ENCODE measurements at regions not wholly inside any gene's neighbourhood (a gene's known extent, or its start where the extent isn't known, plus 50 kb on each side); places are given as distances from the start of the nearest gene placed in this dataset.

- no peak overlapping the region for H3K27ac ChIP-seq
- no peak for DNase-seq
- ATAC-seq = no peak
- no peak for TF ChIP-seq POLR2A (IDR thresholded peaks at IDR 0.05)
- no peak for TF ChIP-seq CTCF (IDR thresholded peaks at IDR 0.05 in 4 of 5, conservative IDR thresholded peaks at IDR 0.05 in 1 of 5)
- in situ Hi-C loops (cut with MboI; ENCODE audit: low sequenced_read_pairs in 4 of 4) = no loop called here
- no peaks in the 10 kb centered on the region for H3K27me3 ChIP-seq
- intact Hi-C loops (cut with DNase I; ENCODE audit: low total_unique reads) = no loop called here
- no peak overlapping the region for H3K4me3 ChIP-seq
- no peaks in the 10 kb centered on the region for H3K4me1 ChIP-seq
- no peaks in the 10 kb centered on the region for H3K36me3 ChIP-seq
- no peaks in the 10 kb centered on the region for H3K9me3 ChIP-seq
Measured at GRCh38 chr3:174417573-174417972, 441.6 kb upstream of the NAALADL2 start.

- no peak for DNase-seq
- no peak for ATAC-seq
- in situ Hi-C loops (cut with MboI; ENCODE audit: low sequenced_read_pairs in 4 of 4) (no loop called here), intact Hi-C loops (cut with DNase I; ENCODE audit: low total_unique reads) (no loop called here)
- Histone ChIP-seq H3K9me3 (no peaks in the 10 kb centered on the region), H3K27ac (no peak overlapping the region), H3K4me3 (no peak overlapping the region), H3K27me3 (no peaks in the 10 kb centered on the region), H3K36me3 (no peaks in the 10 kb centered on the region), H3K4me1 (no peaks in the 10 kb centered on the region)
- no peak for TF ChIP-seq POLR2A (IDR thresholded peaks at IDR 0.05)
- TF ChIP-seq CTCF (IDR thresholded peaks at IDR 0.05 in 4 of 5, conservative IDR thresholded peaks at IDR 0.05 in 1 of 5) = no peak
Measured at GRCh38 chr3:174419216-174419615, 439.9 kb upstream of the NAALADL2 start.

- DNase-seq (no peak), ATAC-seq (no peak)
- intact Hi-C loops (cut with DNase I; ENCODE audit: low total_unique reads) (no loop called here), in situ Hi-C loops (cut with MboI; ENCODE audit: low sequenced_read_pairs in 4 of 4) (no loop called here)
- no peaks in the 10 kb centered on the region for H3K4me1 ChIP-seq
- no peaks in the 10 kb centered on the region for H3K27me3 ChIP-seq
- H3K9me3 ChIP-seq = no peaks in the 10 kb centered on the region
- H3K27ac ChIP-seq = no peak overlapping the region
- no peaks in the 10 kb centered on the region for H3K36me3 ChIP-seq
- no peak for TF ChIP-seq CTCF (IDR thresholded peaks at IDR 0.05 in 4 of 5, conservative IDR thresholded peaks at IDR 0.05 in 1 of 5)
- H3K4me3 ChIP-seq = no peak overlapping the region
Measured at GRCh38 chr3:174423936-174424335, 435.2 kb upstream of the NAALADL2 start.

GRCh38 chr3:174424656-174425055 is 434.5 kb upstream of the NAALADL2 start:
- Histone ChIP-seq H3K4me3 (no peak overlapping the region), H3K36me3 (no peaks in the 10 kb centered on the region), H3K27me3 (no peaks in the 10 kb centered on the region), H3K9me3 (no peaks in the 10 kb centered on the region), H3K4me1 (no peaks in the 10 kb centered on the region), H3K27ac (no peak overlapping the region)
- ATAC-seq = no peak
- no peak for TF ChIP-seq POLR2A (IDR thresholded peaks at IDR 0.05)
- TF ChIP-seq CTCF (IDR thresholded peaks at IDR 0.05 in 4 of 5, conservative IDR thresholded peaks at IDR 0.05 in 1 of 5) = no peak
- intact Hi-C loops (cut with DNase I; ENCODE audit: low total_unique reads) = no loop called here
- in situ Hi-C loops (cut with MboI; ENCODE audit: low sequenced_read_pairs in 4 of 4) = no loop called here
- DNase-seq = no peak

- no peak overlapping the region for H3K4me3 ChIP-seq
- H3K36me3 ChIP-seq = no peaks in the 10 kb centered on the region
- intact Hi-C loops (cut with DNase I; ENCODE audit: low total_unique reads) (no loop called here), in situ Hi-C loops (cut with MboI; ENCODE audit: low sequenced_read_pairs in 4 of 4) (no loop called here)
- DNase-seq (no peak), ATAC-seq (no peak)
- H3K9me3 ChIP-seq = no peaks in the 10 kb centered on the region
- no peaks in the 10 kb centered on the region for H3K27me3 ChIP-seq
- no peak overlapping the region for H3K27ac ChIP-seq
- TF ChIP-seq POLR2A (IDR thresholded peaks at IDR 0.05) = no peak
- no peaks in the 10 kb centered on the region for H3K4me1 ChIP-seq
Measured at GRCh38 chr3:174425422-174425821, 433.7 kb upstream of the NAALADL2 start.

Data from gastrocnemius medialis (tissue), 4 donors.